T-helper 1 cell treated with Interleukin-12 subunit alpha and Interleukin-12 subunit beta and Interleukin-4 antibody, amounts not matched to agents 30 μg/mL and 1 μg/mL, for 36 hours (primary cell): ENCODE measurements at regions not wholly inside any gene's neighbourhood (a gene's known extent, or its start where the extent isn't known, plus 50 kb on each side); places are given as distances from the start of the nearest gene placed in this dataset.

ENCODE experiments used
- H3K27ac Mint-ChIP-seq: one replicate; pipeline ENCODE4 v1.8.0; 2021; ENCODE audit warnings: mild to moderate bottlenecking, mixed read lengths
- H3K27me3 Mint-ChIP-seq: one replicate; pipeline ENCODE4 v1.8.0; 2021; ENCODE audit warnings: low read depth, mixed read lengths
- H3K36me3 Mint-ChIP-seq: one replicate; pipeline ENCODE4 v1.8.0; 2021; ENCODE audit warnings: low read depth, mixed read lengths
- H3K4me1 Mint-ChIP-seq: one replicate; pipeline ENCODE4 v1.8.0; 2021; ENCODE audit warnings: low read depth, mixed read lengths
- H3K4me3 Mint-ChIP-seq: one replicate; pipeline ENCODE4 v1.8.0; 2021; ENCODE audit warnings: mild to moderate bottlenecking, moderate library complexity, mixed read lengths
- H3K9me3 Mint-ChIP-seq: one replicate; pipeline ENCODE4 v1.8.0; 2021; ENCODE audit warnings: mixed read lengths

- H3K36me3 Mint-ChIP-seq, result no peaks in the 10 kb centered on the region
- H3K4me1 Mint-ChIP-seq, result no peaks in the 10 kb centered on the region
- H3K27me3 Mint-ChIP-seq, result peaks cover 21% of the 10 kb centered on the region
- no peaks in the 10 kb centered on the region for H3K9me3 Mint-ChIP-seq
- no peak overlapping the region for H3K27ac Mint-ChIP-seq
- H3K4me3 Mint-ChIP-seq, result no peak overlapping the region
Observed at GRCh38 chr3:102529452-102529851, 94.6 kb downstream of the ZPLD1 start.

DNA sequence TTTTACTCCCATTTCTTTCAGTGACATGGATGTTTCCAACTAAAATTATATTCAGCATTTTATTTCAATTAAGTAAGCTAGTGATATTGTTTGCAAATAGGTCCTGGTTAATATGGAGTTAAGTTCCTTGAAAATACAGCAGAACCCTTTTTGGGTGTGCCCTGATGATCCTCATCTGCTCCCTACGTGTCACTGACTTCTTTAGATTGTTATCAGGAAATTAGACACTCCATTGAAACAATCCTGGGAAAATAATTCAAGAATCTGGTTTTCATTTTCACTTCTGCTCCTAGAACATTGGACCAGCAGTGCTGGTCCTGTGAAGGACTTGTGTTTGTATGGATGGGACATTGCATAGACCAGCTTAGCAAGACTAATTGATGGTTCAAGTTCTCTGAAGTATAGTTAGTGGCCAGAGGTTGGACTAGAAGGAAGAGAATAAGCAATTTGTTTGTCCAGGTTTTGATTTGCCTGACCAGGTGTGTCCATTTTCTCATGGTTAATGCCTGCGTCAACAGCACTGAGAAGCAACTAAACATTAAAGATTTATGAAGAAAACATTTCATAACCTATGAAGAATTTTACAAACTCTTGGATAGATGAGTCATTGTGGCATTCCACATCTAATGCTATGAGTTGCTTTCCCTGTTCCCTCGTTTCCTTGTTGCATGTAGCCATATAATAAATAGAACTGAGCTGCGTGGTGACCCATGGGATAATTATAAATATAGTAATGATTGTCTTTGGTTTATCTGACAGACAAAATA lies 95.8 kb downstream of the ZPLD1 start:
- H3K9me3 Mint-ChIP-seq, result no peaks in the 10 kb centered on the region
- H3K4me3 Mint-ChIP-seq, result no peak overlapping the region
- no peaks in the 10 kb centered on the region for H3K4me1 Mint-ChIP-seq
- no peak overlapping the region for H3K27ac Mint-ChIP-seq
- H3K27me3 Mint-ChIP-seq, result peaks cover 19% of the 10 kb centered on the region
- H3K36me3 Mint-ChIP-seq, result no peaks in the 10 kb centered on the region

DNA sequence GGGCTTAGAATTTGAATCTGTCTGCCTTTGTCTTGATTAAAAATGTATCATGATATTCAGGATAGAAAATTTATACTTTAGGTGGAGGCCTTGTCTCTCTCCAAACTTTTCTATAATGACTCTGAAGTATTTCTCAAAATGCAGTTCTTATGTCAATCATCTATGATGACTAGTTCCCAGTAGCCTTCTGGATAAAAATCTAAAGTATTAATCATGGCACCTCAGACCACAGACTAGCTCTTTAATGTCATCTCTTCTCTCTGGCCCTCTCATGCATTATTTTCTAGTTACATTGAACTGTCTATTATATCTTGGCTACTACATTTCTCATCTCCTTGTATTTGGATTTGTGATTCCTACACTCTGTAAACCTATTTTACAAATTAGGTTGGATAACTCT lies 96.9 kb downstream of the ZPLD1 start:
- Mint-ChIP-seq H3K27ac (no peak overlapping the region), H3K4me3 (no peak overlapping the region), H3K9me3 (no peaks in the 10 kb centered on the region), H3K4me1 (no peaks in the 10 kb centered on the region), H3K27me3 (peaks cover 14% of the 10 kb centered on the region), H3K36me3 (no peaks in the 10 kb centered on the region)

GRCh38 chr3:102532901-102533300 lies 98.1 kb downstream of the ZPLD1 start:
- Mint-ChIP-seq H3K4me1 (no peaks in the 10 kb centered on the region), H3K9me3 (no peaks in the 10 kb centered on the region), H3K4me3 (no peak overlapping the region), H3K27me3 (peaks cover 11% of the 10 kb centered on the region), H3K27ac (no peak overlapping the region), H3K36me3 (no peaks in the 10 kb centered on the region)

DNA sequence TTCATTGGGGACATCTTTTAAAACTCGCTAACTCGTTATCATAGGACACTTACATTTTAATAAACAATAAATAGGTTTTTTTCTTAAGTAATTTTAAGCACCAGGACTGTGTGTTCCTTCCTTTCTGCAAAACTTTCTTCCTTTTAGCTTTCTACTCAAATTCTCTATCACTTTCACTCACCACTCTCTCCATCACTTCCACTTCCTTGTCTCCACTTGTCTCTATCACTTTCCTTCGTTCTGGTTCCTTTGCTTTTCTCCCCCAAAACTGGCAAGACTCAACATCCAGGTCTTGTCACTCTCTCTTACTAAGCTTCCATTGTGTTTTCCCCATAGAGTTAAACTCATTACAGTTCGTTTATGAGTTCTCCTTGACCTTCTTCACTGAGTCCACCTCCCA lies 99.0 kb downstream of the ZPLD1 start:
- no peak overlapping the region for H3K27ac Mint-ChIP-seq
- no peaks in the 10 kb centered on the region for H3K4me1 Mint-ChIP-seq
- no peak overlapping the region for H3K4me3 Mint-ChIP-seq
- H3K27me3 Mint-ChIP-seq, result peaks cover 11% of the 10 kb centered on the region
- H3K9me3 Mint-ChIP-seq, result no peaks in the 10 kb centered on the region
- H3K36me3 Mint-ChIP-seq, result no peaks in the 10 kb centered on the region

- peaks cover 16% of the 10 kb centered on the region for H3K27me3 Mint-ChIP-seq
- no peak overlapping the region for H3K27ac Mint-ChIP-seq
- H3K4me3 Mint-ChIP-seq, result no peak overlapping the region
- H3K4me1 Mint-ChIP-seq, result no peaks in the 10 kb centered on the region
- H3K9me3 Mint-ChIP-seq, result no peaks in the 10 kb centered on the region
- H3K36me3 Mint-ChIP-seq, result no peaks in the 10 kb centered on the region
Observed at GRCh38 chr3:102536456-102536855, 101.6 kb downstream of the ZPLD1 start.

GRCh38 chr3:102537123-102537522 lies 102.3 kb downstream of the ZPLD1 start:
- Mint-ChIP-seq H3K4me1 (no peaks in the 10 kb centered on the region), H3K27ac (no peak overlapping the region), H3K27me3 (peaks cover 12% of the 10 kb centered on the region), H3K4me3 (no peak overlapping the region), H3K9me3 (no peaks in the 10 kb centered on the region), H3K36me3 (no peaks in the 10 kb centered on the region)

- H3K4me3 Mint-ChIP-seq, result no peak overlapping the region
- H3K27ac Mint-ChIP-seq, result no peak overlapping the region
- H3K27me3 Mint-ChIP-seq, result peaks cover 20% of the 10 kb centered on the region
- H3K9me3 Mint-ChIP-seq, result no peaks in the 10 kb centered on the region
- no peaks in the 10 kb centered on the region for H3K36me3 Mint-ChIP-seq
- no peaks in the 10 kb centered on the region for H3K4me1 Mint-ChIP-seq
Observed at GRCh38 chr3:102544741-102545140, 109.9 kb downstream of the ZPLD1 start.

- H3K27me3 Mint-ChIP-seq, result peaks cover 17% of the 10 kb centered on the region
- H3K4me3 Mint-ChIP-seq, result no peak overlapping the region
- H3K27ac Mint-ChIP-seq, result no peak overlapping the region
- no peaks in the 10 kb centered on the region for H3K9me3 Mint-ChIP-seq
- no peaks in the 10 kb centered on the region for H3K4me1 Mint-ChIP-seq
- no peaks in the 10 kb centered on the region for H3K36me3 Mint-ChIP-seq
Observed at GRCh38 chr3:102545276-102545675, 110.5 kb downstream of the ZPLD1 start.

DNA sequence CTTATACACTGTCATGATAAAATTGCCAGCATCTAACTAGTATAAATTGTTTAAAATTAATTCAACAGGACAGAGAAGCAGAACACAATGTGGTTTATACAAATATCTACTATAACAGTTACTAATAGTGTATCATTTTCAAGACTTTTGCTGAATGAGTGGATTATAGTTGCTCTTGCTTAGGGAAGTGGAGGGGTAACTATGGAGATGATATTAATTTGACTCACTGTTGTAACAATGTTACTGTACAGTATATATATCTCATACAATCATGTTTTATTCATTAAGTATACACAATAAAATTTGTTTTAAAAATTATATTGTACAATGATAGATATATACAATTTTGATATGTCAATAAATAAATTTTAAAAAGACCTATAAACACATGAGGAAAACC lies 119.1 kb downstream of the ZPLD1 start:
- H3K4me1 Mint-ChIP-seq, result no peaks in the 10 kb centered on the region
- H3K4me3 Mint-ChIP-seq, result no peak overlapping the region
- H3K36me3 Mint-ChIP-seq, result no peaks in the 10 kb centered on the region
- H3K27ac Mint-ChIP-seq, result no peak overlapping the region
- H3K27me3 Mint-ChIP-seq, result peaks cover 7% of the 10 kb centered on the region
- H3K9me3 Mint-ChIP-seq, result no peaks in the 10 kb centered on the region

- Mint-ChIP-seq H3K4me1 (no peaks in the 10 kb centered on the region), H3K36me3 (no peaks in the 10 kb centered on the region), H3K27me3 (no peaks in the 10 kb centered on the region), H3K27ac (no peak overlapping the region), H3K9me3 (peaks cover under 1% of the 10 kb centered on the region), H3K4me3 (no peak overlapping the region)
Observed at GRCh38 chr3:102570511-102570910, 135.7 kb downstream of the ZPLD1 start.

DNA sequence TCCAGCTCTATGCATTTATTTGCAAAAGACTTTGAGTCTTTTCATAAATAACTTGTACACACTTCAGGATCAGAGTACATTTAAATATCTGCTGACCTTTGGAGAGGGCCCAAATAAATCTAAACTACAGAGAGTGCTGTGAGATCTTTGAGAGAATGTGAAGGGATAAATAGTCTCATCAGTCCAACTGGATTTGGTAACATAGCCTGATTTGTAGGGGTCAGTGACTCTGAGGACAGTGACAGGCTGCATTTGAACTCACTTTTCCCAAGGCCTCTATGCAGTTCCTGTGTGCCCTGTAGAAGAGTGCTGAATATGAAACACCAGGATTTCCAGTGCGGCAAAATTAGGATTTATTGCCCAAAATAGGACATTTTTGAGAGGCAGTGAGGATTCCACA lies 136.2 kb downstream of the ZPLD1 start:
- H3K27ac Mint-ChIP-seq, result no peak overlapping the region
- H3K36me3 Mint-ChIP-seq, result no peaks in the 10 kb centered on the region
- no peak overlapping the region for H3K4me3 Mint-ChIP-seq
- H3K9me3 Mint-ChIP-seq, result no peaks in the 10 kb centered on the region
- no peaks in the 10 kb centered on the region for H3K4me1 Mint-ChIP-seq
- H3K27me3 Mint-ChIP-seq, result no peaks in the 10 kb centered on the region

DNA sequence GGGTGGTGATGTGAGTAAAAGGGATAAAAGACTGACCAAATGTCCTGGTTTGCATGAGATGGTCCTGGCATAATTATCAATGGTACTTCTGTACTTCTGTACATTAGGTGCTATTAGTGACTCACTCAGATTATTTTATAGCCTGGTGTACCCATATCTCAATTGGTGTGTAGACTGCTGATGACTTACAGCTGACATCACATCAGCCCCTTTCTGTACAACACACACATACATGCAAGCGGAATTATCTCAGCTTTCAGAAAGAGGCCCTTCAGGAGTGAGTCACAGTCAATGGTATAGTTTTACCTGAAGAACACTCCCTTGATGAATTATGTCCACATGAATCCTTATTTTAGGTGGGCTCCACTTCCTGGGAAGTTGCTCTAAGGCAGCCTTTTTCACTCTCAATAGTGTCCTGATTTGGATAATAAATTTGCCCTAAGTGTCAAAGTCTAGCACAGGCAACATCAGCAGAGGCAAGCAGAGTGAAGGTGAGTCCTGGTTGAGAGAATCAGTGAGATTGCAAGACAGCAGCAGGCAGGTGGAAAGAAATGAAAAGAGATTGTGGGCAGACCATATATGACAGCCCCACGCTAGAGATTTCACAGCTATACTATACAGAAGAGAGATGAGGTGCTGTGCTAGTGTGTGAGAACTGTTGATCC lies 137.0 kb downstream of the ZPLD1 start:
- no peaks in the 10 kb centered on the region for H3K9me3 Mint-ChIP-seq
- H3K4me3 Mint-ChIP-seq, result no peak overlapping the region
- no peaks in the 10 kb centered on the region for H3K36me3 Mint-ChIP-seq
- H3K27me3 Mint-ChIP-seq, result no peaks in the 10 kb centered on the region
- no peaks in the 10 kb centered on the region for H3K4me1 Mint-ChIP-seq
- H3K27ac Mint-ChIP-seq, result no peak overlapping the region

DNA sequence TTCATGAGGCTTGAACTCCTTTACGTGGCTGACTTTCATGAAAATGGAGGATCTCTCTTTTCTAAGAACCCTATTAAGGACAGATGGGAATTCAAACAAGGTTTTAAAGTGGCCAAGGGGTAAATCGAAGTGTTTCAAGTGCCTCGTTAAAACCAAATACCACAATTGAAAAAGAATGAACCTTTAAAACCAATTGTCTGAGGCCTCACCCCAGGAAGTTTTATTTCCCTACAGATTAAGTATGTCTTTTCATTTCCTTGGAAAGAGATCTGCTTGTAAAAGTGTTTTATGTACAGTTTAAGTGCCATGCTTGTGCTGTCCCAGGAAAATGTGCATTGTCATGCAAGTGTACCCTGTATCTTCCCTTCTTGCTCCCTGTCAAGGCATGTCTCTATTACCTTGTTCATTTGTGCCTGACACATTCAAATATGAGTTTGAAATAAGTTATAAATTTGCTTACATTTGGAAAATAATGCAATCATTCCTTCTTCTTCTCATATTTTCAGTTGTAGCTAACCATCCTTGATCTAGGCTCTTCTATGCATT lies 138.7 kb downstream of the ZPLD1 start:
- Mint-ChIP-seq H3K9me3 (no peaks in the 10 kb centered on the region), H3K4me1 (no peaks in the 10 kb centered on the region), H3K27ac (no peak overlapping the region), H3K36me3 (no peaks in the 10 kb centered on the region), H3K27me3 (no peaks in the 10 kb centered on the region), H3K4me3 (no peak overlapping the region)

- Mint-ChIP-seq H3K4me3 (no peak overlapping the region), H3K36me3 (no peaks in the 10 kb centered on the region), H3K27me3 (no peaks in the 10 kb centered on the region), H3K27ac (no peak overlapping the region), H3K4me1 (no peaks in the 10 kb centered on the region), H3K9me3 (no peaks in the 10 kb centered on the region)
Observed at GRCh38 chr3:102574355-102574754, 139.5 kb downstream of the ZPLD1 start.
